NCI-H2196 (cell line): ENCODE measurements at regions not wholly inside any gene's neighbourhood (a gene's known extent, or its start where the extent isn't known, plus 50 kb on each side); places are given as distances from the start of the nearest gene placed in this dataset.

Source experiments
- DNase-seq: peaks from one replicate; lab custom pipeline; 2025; ENCODE audit not compliant: unreplicated experiment; lab: John Stamatoyannopoulos, UW

DNA sequence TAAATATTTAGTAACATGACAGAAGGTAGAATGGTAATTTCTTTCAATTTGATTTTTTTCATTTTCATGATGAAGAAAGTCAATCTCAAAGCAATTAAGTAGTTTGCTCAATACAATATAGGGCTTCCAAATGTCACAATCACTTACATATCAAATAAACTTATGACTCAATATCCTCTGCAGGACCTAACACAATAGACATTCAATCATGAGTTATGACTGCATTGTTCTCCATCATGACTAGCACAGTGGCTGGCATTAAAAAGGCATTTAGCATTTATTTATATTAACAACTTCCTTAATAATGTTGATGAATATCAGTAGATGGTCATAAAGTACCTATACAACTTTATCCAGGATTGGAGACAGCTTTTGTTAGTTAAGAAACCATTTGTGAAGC lies 1499.6 kb downstream of the EFNA5 start:
- no peak for DNase-seq

- no peak for DNase-seq
These were observed 1503.0 kb downstream of the EFNA5 start for GRCh38 chr5:106167766-106168165.

DNA sequence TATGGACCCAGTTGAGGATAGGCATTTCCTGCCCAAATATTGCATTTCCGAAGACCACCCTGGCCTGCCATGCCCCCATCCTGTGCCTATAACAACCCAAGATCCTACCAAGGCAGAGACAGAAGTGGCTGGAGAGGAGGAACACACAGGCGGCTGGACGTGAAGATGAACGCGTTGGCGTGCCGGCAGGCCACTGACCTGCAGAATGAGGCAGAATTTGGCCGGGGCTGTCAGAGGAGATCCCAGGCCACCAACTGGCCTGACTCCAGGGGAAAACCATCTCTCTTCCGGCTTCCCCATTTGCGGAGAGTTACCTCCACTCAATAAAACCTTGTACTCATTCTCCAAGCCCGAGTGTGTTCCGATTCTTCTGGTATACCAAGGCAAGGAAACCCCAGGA lies 1507.5 kb downstream of the EFNA5 start:
- DNase-seq, result no peak

DNA sequence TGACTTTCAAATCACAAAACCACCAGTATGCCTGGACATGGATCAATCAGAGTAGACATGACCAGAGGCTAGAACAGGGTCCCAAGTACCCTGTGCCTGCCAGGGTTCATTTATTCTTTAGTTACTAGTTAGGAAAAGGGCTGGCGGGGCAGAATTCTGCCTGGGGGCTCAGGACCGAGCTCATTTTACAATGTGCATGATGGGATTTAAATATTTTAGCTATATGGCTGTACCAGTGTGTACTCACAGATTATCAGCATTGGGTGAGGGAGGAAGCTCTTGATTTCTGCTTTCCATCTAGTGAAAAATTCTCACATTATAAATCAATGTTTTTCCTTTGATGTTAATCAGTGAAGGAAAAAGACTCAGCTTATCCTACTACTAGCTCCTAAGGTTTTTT lies 1511.1 kb downstream of the EFNA5 start:
- no peak for DNase-seq

DNA sequence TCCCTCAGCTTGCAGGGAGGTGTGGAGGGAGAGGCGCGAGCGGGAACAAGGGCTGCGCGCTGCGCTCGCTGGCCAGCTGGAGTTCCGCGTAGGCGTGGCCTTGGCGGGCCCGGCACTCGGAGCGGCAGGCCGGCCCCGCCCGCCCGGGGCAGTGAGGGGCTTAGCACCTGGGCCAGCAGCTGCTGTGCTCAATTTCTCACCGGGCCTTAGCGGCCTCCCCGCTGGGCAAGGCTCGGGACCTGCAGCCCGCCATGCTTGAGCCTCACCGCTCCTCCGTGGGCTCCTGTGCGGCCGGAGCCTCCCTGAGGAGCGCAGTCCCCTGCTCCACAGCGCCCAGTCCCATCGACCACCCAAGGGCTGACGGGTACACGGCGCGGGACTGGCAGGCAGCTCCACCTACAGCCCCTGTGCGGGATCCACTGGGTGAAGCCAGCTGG lies 1516.4 kb downstream of the EFNA5 start:
- no peak for DNase-seq

DNA sequence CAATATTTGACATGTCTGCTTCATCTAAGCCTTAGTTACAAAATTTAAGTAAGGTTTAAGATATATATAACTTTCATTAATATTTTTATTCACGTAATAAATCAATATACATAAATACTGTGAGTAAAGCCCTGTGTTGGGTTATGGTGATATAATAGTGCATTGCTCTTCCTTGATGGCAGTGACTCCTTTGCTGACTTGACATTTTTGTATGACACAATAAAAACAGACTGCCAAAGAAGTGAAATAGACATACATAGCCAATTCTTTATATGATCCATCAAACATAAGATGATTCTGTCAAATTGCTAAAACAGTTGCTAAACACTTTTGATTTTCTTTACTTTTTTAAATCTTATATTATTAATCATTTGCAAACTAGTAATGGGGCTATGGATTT lies 1518.2 kb downstream of the EFNA5 start:
- no peak for DNase-seq

- no peak for DNase-seq
These were observed 1528.6 kb downstream of the EFNA5 start for GRCh38 chr5:106142116-106142515.

GRCh38 chr5:106140101-106140500 lies 1530.6 kb downstream of the EFNA5 start:
- no peak for DNase-seq

- no peak for DNase-seq
These were observed 1534.7 kb downstream of the EFNA5 start for GRCh38 chr5:106136061-106136460.

DNA sequence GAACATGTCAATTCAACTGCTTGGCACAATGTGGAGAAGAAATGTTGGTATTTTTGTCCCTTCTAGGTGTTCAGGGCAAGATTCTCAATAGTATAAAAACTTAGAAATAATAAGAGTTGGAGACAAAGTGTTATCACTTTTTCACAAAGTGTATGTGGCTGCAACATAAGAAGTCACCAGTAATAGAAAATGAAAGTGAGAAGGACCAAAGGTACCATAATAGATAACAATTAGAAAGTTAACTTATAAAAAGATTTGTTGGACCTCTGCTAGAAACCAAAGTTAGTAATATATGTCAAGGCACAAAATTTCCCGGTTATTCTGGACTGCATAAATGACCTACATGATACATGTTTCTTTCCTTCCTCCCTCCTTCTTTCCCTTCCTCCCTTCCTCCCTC lies 1535.3 kb downstream of the EFNA5 start:
- no peak for DNase-seq

DNA sequence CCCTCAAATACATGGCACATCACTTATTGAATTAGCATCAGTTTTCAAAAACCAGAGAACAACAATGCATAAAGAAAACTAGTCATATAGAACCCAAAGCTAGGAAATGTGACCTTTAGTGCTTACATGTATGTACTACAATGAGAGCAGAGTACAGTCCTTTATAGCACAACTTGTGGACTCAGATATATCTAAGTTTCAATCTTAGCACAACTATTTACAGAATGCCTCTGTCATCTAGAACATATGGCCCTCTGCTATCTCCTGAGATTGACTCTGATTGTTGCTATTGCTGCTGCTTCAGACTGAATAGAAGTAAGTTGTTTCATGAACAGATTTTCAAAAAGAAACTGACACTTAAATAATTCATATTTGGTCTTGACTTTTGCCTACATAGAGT lies 1536.2 kb downstream of the EFNA5 start:
- DNase-seq, result no peak

DNA sequence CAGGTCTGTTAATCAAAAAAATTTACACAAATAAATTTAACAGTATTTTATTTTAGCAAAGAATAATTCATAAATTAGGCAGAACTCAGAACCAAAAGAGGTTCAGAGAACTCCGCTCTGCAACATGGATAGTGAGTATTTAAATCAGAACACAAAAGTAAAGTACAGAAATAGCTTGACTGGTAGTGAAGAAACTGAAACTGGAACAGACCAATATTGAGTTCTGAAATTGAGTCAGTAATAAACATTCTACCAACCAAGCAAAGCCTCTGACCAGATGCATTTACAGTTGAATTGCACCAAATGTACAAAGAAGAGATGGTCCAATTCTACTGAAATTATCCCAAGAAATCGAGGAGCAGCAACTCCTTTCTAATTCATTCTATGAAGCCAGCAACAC lies 1542.8 kb downstream of the EFNA5 start:
- no peak for DNase-seq

GRCh38 chr5:106127341-106127781 lies 1543.4 kb downstream of the EFNA5 start:
- no peak for DNase-seq

GRCh38 chr5:106121972-106122605 lies 1548.6 kb downstream of the EFNA5 start:
- no peak for DNase-seq

DNA sequence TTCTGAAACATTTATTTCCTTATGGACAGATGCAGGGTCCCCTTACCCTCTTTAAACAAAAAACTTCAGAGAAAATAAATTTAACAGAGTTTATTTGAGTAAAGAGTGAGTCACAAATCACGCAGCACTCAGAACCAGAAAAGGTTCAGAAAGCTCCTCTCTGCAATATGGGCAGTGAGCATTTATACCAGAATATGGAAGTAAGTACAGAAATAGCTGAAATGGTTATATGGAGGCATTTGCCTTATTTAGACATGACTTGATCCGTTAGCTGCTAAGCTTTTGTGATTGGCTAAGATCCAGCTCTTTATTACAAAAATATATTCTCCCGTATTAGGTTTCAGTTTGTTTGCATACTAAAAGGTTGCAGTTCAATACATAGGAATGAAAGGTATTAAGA lies 1554.1 kb downstream of the EFNA5 start:
- no peak for DNase-seq

GRCh38 chr5:106113922-106114321 lies 1556.8 kb downstream of the EFNA5 start:
- no peak for DNase-seq

DNA sequence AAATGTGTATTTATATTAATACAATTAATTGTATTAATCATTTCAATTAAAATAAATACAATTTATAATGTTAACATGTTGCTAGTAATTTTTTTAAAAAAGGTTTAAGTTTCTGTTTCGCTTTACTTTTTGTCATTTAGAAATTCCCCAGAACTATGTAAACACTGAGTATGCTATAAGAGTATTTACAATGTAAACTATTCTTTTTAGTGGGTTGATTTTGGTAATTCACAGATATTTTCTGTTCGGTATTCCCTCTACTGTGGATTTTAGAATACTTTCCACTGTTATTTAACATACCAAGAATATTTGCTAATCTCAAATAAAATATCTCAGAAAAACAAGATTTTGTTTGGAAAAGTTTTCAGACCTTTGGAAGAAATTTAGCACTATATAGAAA lies 1564.4 kb downstream of the EFNA5 start:
- no peak for DNase-seq

DNA sequence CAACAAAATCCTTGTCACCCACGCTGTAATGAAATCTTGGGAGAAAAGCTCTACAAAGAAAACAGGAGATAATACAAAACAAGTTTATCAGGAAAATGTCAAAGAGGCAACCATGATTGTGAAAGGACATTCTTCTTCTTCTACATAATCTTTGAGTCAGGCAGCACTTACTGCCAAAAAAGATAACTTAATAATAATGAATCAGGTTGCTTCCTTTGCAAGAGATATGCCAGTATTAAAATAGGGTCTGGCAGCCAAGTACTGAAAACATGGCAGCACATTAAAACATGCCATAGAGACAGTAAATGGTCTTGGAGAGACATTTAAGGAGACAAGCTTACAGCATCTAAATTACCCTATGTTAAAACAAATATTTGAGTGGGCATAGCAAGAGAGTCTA lies 1573.4 kb downstream of the EFNA5 start:
- no peak for DNase-seq

GRCh38 chr5:106094839-106095238 lies 1575.9 kb downstream of the EFNA5 start:
- DNase-seq, result no peak

GRCh38 chr5:106094204-106094607 lies 1576.5 kb downstream of the EFNA5 start:
- peak; percentile 59 for DNase-seq

- no peak for DNase-seq
These were observed 1577.6 kb downstream of the EFNA5 start for GRCh38 chr5:106093134-106093533.

- no peak for DNase-seq
These were observed 1578.3 kb downstream of the EFNA5 start for GRCh38 chr5:106092455-106092854.

DNA sequence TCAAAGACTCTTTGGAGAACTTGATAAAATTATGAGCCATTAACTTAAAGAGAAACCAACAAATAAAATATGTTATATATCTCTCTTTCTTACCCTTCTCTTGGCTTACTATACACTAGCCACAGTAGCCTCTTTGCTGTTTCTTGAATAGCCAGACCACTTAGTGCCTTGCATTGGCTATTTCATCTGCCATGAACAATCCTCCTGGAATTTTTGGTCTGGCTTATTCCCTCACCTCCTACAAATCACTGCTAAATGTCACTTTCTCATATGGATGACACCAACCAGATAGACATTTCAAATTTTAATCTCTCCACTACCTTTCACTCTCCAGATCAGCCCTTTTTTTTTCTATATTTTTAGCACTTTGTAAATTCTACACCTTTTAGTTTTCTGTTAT lies 1581.7 kb downstream of the EFNA5 start:
- DNase-seq, result no peak
